A673 (cell line): ENCODE measurements at regions not wholly inside any gene's neighbourhood (a gene's known extent, or its start where the extent isn't known, plus 50 kb on each side); places are given as distances from the start of the nearest gene placed in this dataset.

ENCODE experiments used
- BruUV-seq: library from RNA; stranded (reverse); fragments of 400-500 nt; replicated peaks from 2 replicates; lab custom pipeline; 2021; lab: Mats Ljungman, UMichigan
- CTCF ChIA-PET: fragments of 300-600 bp; sonication (Branson Sonifier 250); formaldehyde crosslinking; loops from one replicate; lab custom pipeline; 2022; ENCODE audit warnings: antibody characterized with exemption; lab: Charles Lee
- POLR2A ChIA-PET: fragments of 300-600 bp; sonication (Branson Sonifier 250); formaldehyde crosslinking; loops from one replicate; lab custom pipeline; 2022; ENCODE audit warnings: antibody characterized with exemption; ENCODE audit not compliant: low non-redundant PET; lab: Charles Lee
- DNase-seq: peaks from one replicate; pipeline ENCODE4 v3.0.0-alpha.2; 2015; ENCODE audit warnings: low spot score
- H3K27ac ChIP-seq: fragments of 200-600 bp; sonication (generic); 2 replicates; pipeline ENCODE4 v1.5.1; 2016; ENCODE audit warnings: mixed run types, low read depth, mild to moderate bottlenecking, mixed read lengths, antibody characterized with exemption, low read length; ENCODE audit not compliant: poor library complexity, severe bottlenecking
- H3K27me3 ChIP-seq: fragments of 200-600 bp; sonication (generic); replicated peaks from 2 replicates; pipeline ENCODE4 v1.6.1; 2017; ENCODE audit warnings: mixed run types, low read depth, mild to moderate bottlenecking, mixed read lengths, antibody characterized with exemption, low read length; ENCODE audit not compliant: insufficient read depth, poor library complexity
- H3K36me3 ChIP-seq: fragments of 200-600 bp; sonication (generic); 2 replicates; pipeline ENCODE4 v1.6.1; 2016; ENCODE audit warnings: mixed run types, mild to moderate bottlenecking, mixed read lengths, antibody characterized with exemption, low read length; ENCODE audit not compliant: insufficient read depth, poor library complexity, severe bottlenecking
- H3K4me1 ChIP-seq: fragments of 200-600 bp; sonication (generic); 2 replicates; pipeline ENCODE4 v1.6.1; 2017; ENCODE audit warnings: mixed run types, mild to moderate bottlenecking, mixed read lengths, antibody characterized with exemption, low read length; ENCODE audit not compliant: insufficient read depth, poor library complexity, severe bottlenecking
- H3K4me3 ChIP-seq: fragments of 200-600 bp; sonication (generic); 2 replicates; pipeline ENCODE4 v1.5.1; 2016; ENCODE audit warnings: low read depth, mixed run types, mild to moderate bottlenecking, mixed read lengths, low read length; ENCODE audit not compliant: poor library complexity, severe bottlenecking
- H3K9me3 ChIP-seq: fragments of 200-600 bp; sonication (generic); 2 replicates; pipeline ENCODE4 v1.6.1; 2016; ENCODE audit warnings: mixed run types, low read depth, mild to moderate bottlenecking, mixed read lengths, antibody characterized with exemption, low read length; ENCODE audit not compliant: poor library complexity, severe bottlenecking
- EZH2 ChIP-seq: fragments of 200-600 bp; sonication (generic); IDR thresholded peaks from 2 replicates; pipeline ENCODE4 v1.6.1; 2017; ENCODE audit warnings: borderline replicate concordance, low read depth, mild to moderate bottlenecking, mixed read lengths, antibody characterized with exemption, low read length; ENCODE audit not compliant: poor library complexity, severe bottlenecking
- intact Hi-C: fragments of 100-400 bp; cut with micrococcal nuclease; formaldehyde crosslinking; loops from one replicate; pipeline ENCODE4 v1.10.0; 2022; ENCODE audit not compliant: unreplicated experiment
- TF ChIP-seq, protein P1 (sequence below): fragments of 300-800, 200-600 bp; sonication (generic); conservative IDR thresholded peaks from 2 replicates; pipeline ENCODE4 v1.5.1; 2017; ENCODE audit warnings: low read depth, mild to moderate bottlenecking, antibody characterized with exemption, low read length, moderate library complexity, mixed read lengths

- no peak for DNase-seq
- Histone ChIP-seq H3K27ac (no peak overlapping the region), H3K4me1 (no peaks in the 10 kb centered on the region), H3K36me3 (no peaks in the 10 kb centered on the region), H3K4me3 (no peak overlapping the region), H3K27me3 (peaks cover 9% of the 10 kb centered on the region), H3K9me3 (no peaks in the 10 kb centered on the region)
- no peak for TF ChIP-seq EZH2
- TF ChIP-seq, protein P1, sequence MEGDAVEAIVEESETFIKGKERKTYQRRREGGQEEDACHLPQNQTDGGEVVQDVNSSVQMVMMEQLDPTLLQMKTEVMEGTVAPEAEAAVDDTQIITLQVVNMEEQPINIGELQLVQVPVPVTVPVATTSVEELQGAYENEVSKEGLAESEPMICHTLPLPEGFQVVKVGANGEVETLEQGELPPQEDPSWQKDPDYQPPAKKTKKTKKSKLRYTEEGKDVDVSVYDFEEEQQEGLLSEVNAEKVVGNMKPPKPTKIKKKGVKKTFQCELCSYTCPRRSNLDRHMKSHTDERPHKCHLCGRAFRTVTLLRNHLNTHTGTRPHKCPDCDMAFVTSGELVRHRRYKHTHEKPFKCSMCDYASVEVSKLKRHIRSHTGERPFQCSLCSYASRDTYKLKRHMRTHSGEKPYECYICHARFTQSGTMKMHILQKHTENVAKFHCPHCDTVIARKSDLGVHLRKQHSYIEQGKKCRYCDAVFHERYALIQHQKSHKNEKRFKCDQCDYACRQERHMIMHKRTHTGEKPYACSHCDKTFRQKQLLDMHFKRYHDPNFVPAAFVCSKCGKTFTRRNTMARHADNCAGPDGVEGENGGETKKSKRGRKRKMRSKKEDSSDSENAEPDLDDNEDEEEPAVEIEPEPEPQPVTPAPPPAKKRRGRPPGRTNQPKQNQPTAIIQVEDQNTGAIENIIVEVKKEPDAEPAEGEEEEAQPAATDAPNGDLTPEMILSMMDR: no peak
- ChIA-PET POLR2A (no interaction called here), CTCF (no interaction called here)
- no TSS peak for BruUV-seq
- intact Hi-C loops: no loop called here
Observed at GRCh38 chr6:946546-946945, 253.6 kb upstream of the EXOC2 start.

- Histone ChIP-seq H3K27me3 (peaks cover 14% of the 10 kb centered on the region), H3K27ac (no peak overlapping the region), H3K36me3 (no peaks in the 10 kb centered on the region), H3K4me1 (no peaks in the 10 kb centered on the region), H3K9me3 (no peaks in the 10 kb centered on the region), H3K4me3 (no peak overlapping the region)
- CTCF ChIA-PET: no interaction called here
- TF ChIP-seq, protein P1: no peak
- TF ChIP-seq EZH2: no peak
- DNase-seq: no peak
- intact Hi-C loops: no loop called here
- POLR2A ChIA-PET: no interaction called here
- BruUV-seq: no TSS peak
Observed at GRCh38 chr6:939526-940252, 246.8 kb upstream of the EXOC2 start.

DNA sequence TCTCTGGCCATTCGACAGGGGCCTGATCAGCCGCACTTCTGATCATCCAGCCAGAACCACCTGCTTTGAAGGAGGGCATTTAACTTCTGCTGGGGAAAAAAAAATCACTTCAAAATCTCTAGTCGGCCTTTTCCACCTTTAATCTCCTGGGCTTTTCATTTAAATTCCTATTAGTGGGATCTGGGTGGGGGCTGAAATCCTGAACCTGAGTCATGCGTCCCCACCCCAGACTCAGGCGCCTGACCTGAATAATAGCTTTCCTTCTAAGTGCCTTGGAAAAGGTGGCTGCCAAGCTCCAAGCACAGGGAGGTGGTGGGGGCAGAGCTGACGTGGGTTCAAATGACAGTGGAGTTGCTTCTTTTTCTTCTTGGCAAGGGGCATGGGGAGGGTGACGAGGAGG, 246.0 kb upstream of the EXOC2 start:
- no peaks in the 10 kb centered on the region for H3K9me3 ChIP-seq
- H3K4me3 ChIP-seq: no peak overlapping the region
- H3K4me1 ChIP-seq: no peaks in the 10 kb centered on the region
- H3K27ac ChIP-seq: no peak overlapping the region
- no TSS peak for BruUV-seq
- no peak for DNase-seq
- no peaks in the 10 kb centered on the region for H3K36me3 ChIP-seq
- POLR2A ChIA-PET: no interaction called here
- no peak for TF ChIP-seq EZH2
- TF ChIP-seq, protein P1: no peak
- intact Hi-C loops: no loop called here
- CTCF ChIA-PET: no interaction called here
- peaks cover 15% of the 10 kb centered on the region for H3K27me3 ChIP-seq
